HG02885 (cell line): ENCODE measurements at regions not wholly inside any gene's neighbourhood (a gene's known extent, or its start where the extent isn't known, plus 50 kb on each side); places are given as distances from the start of the nearest gene placed in this dataset.

Source experiments
- ATAC-seq: cut with Tn5 transposase; IDR thresholded peaks from one replicate; pipeline ENCODE4 v1.9.1; 2021; ENCODE audit warnings: mild to moderate bottlenecking; ENCODE audit not compliant: unreplicated experiment, poor library complexity

GRCh38 chr21:26784974-26785373 lies 60.2 kb downstream of the ADAMTS1 start:
- ATAC-seq, result no peak

- ATAC-seq, result no peak
Measured at GRCh38 chr21:26783466-26784195, 61.6 kb downstream of the ADAMTS1 start.

- no peak for ATAC-seq
Measured at GRCh38 chr21:26782747-26783146, 62.5 kb downstream of the ADAMTS1 start.

- ATAC-seq, result no peak
Measured at GRCh38 chr21:26782331-26782730, 62.9 kb downstream of the ADAMTS1 start.

GRCh38 chr21:26781331-26781730 lies 63.9 kb downstream of the ADAMTS1 start:
- no peak for ATAC-seq

GRCh38 chr21:26777166-26777565 lies 68.0 kb downstream of the ADAMTS1 start:
- no peak for ATAC-seq

- ATAC-seq, result no peak
Measured at GRCh38 chr21:26776310-26777021, 68.7 kb downstream of the ADAMTS1 start.

GRCh38 chr21:26773058-26773457 lies 72.2 kb downstream of the ADAMTS1 start:
- ATAC-seq, result no peak

GRCh38 chr21:26769613-26770188 lies 75.5 kb downstream of the ADAMTS1 start:
- no peak for ATAC-seq

GRCh38 chr21:26766826-26767325 lies 78.3 kb downstream of the ADAMTS1 start:
- no peak for ATAC-seq

GRCh38 chr21:26761174-26761915 lies 83.9 kb downstream of the ADAMTS1 start:
- ATAC-seq, result no peak

GRCh38 chr21:26759731-26760130 lies 85.5 kb downstream of the ADAMTS1 start:
- ATAC-seq, result no peak

GRCh38 chr21:26758083-26758880 lies 86.9 kb downstream of the ADAMTS1 start:
- ATAC-seq, result no peak

GRCh38 chr21:26756491-26757159 lies 88.6 kb downstream of the ADAMTS1 start:
- ATAC-seq, result no peak

- ATAC-seq, result no peak
Measured at GRCh38 chr21:26754853-26755252, 90.4 kb downstream of the ADAMTS1 start.

- no peak for ATAC-seq
Measured at GRCh38 chr21:26753822-26754221, 91.4 kb downstream of the ADAMTS1 start.

- no peak for ATAC-seq
Measured at GRCh38 chr21:26752849-26753248, 92.4 kb downstream of the ADAMTS1 start.

GRCh38 chr21:26751305-26751704 lies 93.9 kb downstream of the ADAMTS1 start:
- ATAC-seq, result no peak

GRCh38 chr21:26748066-26748465 lies 97.1 kb downstream of the ADAMTS1 start:
- ATAC-seq, result no peak
